Neural cell (in vitro differentiated cells): ENCODE measurements at regions not wholly inside any gene's neighbourhood (a gene's known extent, or its start where the extent isn't known, plus 50 kb on each side); places are given as distances from the start of the nearest gene placed in this dataset.

ENCODE experiments used
- H2AFZ ChIP-seq: fragments of 200-600, 300-800 bp; sonication (generic), shearing (Covaris generic); 2 replicates; pipeline ENCODE4 v1.6.0; 2014; ENCODE audit warnings: low read depth, mild to moderate bottlenecking, antibody characterized with exemption, low read length, moderate library complexity
- H3F3A ChIP-seq: fragments of 200-600 bp; shearing (Covaris generic); 2 replicates; pipeline ENCODE4 v1.6.1; 2016; ENCODE audit warnings: mild to moderate bottlenecking, moderate library complexity, mixed read lengths, antibody characterized with exemption, low read length; ENCODE audit not compliant: insufficient read depth, poor library complexity, severe bottlenecking
- H3K27ac ChIP-seq: fragments of 200-600, 300-800 bp; sonication (generic), shearing (Covaris generic); 2 replicates; pipeline ENCODE4 v1.5.1; 2014; ENCODE audit warnings: mild to moderate bottlenecking, low read length, moderate library complexity
- H3K27me3 ChIP-seq: fragments of 300-800, 200-600 bp; sonication (generic), shearing (Covaris generic); 2 replicates; pipeline ENCODE4 v1.6.0; 2014; ENCODE audit warnings: mild to moderate bottlenecking, low read depth, low read length, moderate library complexity; ENCODE audit not compliant: insufficient read depth
- H3K36me3 ChIP-seq: fragments of 300-800, 200-600 bp; sonication (generic), shearing (Covaris generic); 2 replicates; pipeline ENCODE4 v1.5.1; 2014; ENCODE audit warnings: mild to moderate bottlenecking, antibody characterized with exemption, low read length, moderate library complexity; ENCODE audit not compliant: insufficient read depth
- H3K4me2 ChIP-seq: fragments of 300-800, 200-600 bp; sonication (generic), shearing (Covaris generic); 2 replicates; pipeline ENCODE4 v1.6.0; 2014; ENCODE audit warnings: mild to moderate bottlenecking, low read length
- H3K4me3 ChIP-seq: fragments of 300-800, 200-600 bp; sonication (generic), shearing (Covaris generic); 2 replicates; pipeline ENCODE4 v1.5.1; 2014; ENCODE audit warnings: mild to moderate bottlenecking, low read length, moderate library complexity
- H3K79me2 ChIP-seq: fragments of 200-600 bp; shearing (Covaris generic); replicated peaks from 2 replicates; pipeline ENCODE4 v1.6.0; 2014; ENCODE audit warnings: mild to moderate bottlenecking, low read length, moderate library complexity; ENCODE audit not compliant: insufficient read depth
- H3K9ac ChIP-seq: fragments of 300-800, 200-600 bp; sonication (generic), shearing (Covaris generic); 2 replicates; pipeline ENCODE4 v1.6.1; 2016; ENCODE audit warnings: mild to moderate bottlenecking, low read length, mixed read lengths
- H3K9me2 ChIP-seq: fragments of 200-600 bp; shearing (Covaris generic); 2 replicates; pipeline ENCODE4 v1.6.1; 2016; ENCODE audit warnings: mild to moderate bottlenecking, low read length, mixed read lengths; ENCODE audit not compliant: insufficient read depth
- H3K9me3 ChIP-seq: fragments of 200-600, 300-800 bp; sonication (generic), shearing (Covaris generic); 2 replicates; pipeline ENCODE4 v1.6.1; 2016; ENCODE audit warnings: mild to moderate bottlenecking, mixed run types, low read length, moderate library complexity, mixed read lengths
- H4K20me1 ChIP-seq: fragments of 200-600 bp; shearing (Covaris generic); 2 replicates; pipeline ENCODE4 v1.6.1; 2016; ENCODE audit warnings: mild to moderate bottlenecking, mixed run types; ENCODE audit not compliant: insufficient read depth
- CTCF ChIP-seq: fragments of 450-650 bp; IDR thresholded peaks from 2 replicates; pipeline ENCODE4 v1.5.1; 2014; ENCODE audit warnings: antibody characterized with exemption, mild to moderate bottlenecking, moderate library complexity; ENCODE audit not compliant: poor library complexity, severe bottlenecking
- EP300 ChIP-seq: fragments of 450-650 bp; conservative IDR thresholded peaks from 2 replicates; pipeline ENCODE4 v1.6.1; 2014; ENCODE audit warnings: antibody characterized with exemption, mild to moderate bottlenecking, moderate library complexity; ENCODE audit not compliant: poor library complexity, severe bottlenecking
- EZH2 ChIP-seq: fragments of 200-600, 300-800 bp; shearing (Covaris generic), sonication (generic); IDR thresholded peaks from 2 replicates; pipeline ENCODE4 v1.6.1; 2014; ENCODE audit warnings: antibody characterized with exemption, low read length, borderline replicate concordance, mild to moderate bottlenecking; ENCODE audit not compliant: insufficient read depth, poor library complexity, severe bottlenecking
- MXI1 ChIP-seq: fragments of 450-650 bp; conservative IDR thresholded peaks from 2 replicates; pipeline ENCODE4 v1.6.1; 2014; ENCODE audit warnings: antibody characterized with exemption, mild to moderate bottlenecking; ENCODE audit not compliant: poor library complexity, severe bottlenecking
- POLR2AphosphoS5 ChIP-seq: IDR thresholded peaks from 2 replicates; pipeline ENCODE4 v1.6.1; 2012
- RAD21 ChIP-seq: fragments of 450-650 bp; conservative IDR thresholded peaks from 2 replicates; pipeline ENCODE4 v1.6.1; 2014; ENCODE audit warnings: antibody characterized with exemption, mild to moderate bottlenecking, moderate library complexity
- REST ChIP-seq: IDR thresholded peaks from 2 replicates; pipeline ENCODE4 v1.6.1; 2012; ENCODE audit warnings: borderline replicate concordance
- SMC3 ChIP-seq: fragments of 450-650 bp; conservative IDR thresholded peaks from 2 replicates; pipeline ENCODE4 v1.6.1; 2014; ENCODE audit warnings: antibody characterized with exemption, mild to moderate bottlenecking, moderate library complexity; ENCODE audit not compliant: poor library complexity
- TAF1 ChIP-seq: IDR thresholded peaks from 2 replicates; pipeline ENCODE4 v1.6.1; 2012; ENCODE audit warnings: low read depth

GRCh38 chr6:125670568-125670967 lies 78.9 kb upstream of the HEY2 start:
- TF ChIP-seq MXI1 (no peak), POLR2AphosphoS5 (peak; percentile 37), EZH2 (no peak)
- Histone ChIP-seq H3K9me3 (no peaks in the 10 kb centered on the region), H2AFZ (no peak overlapping the region), H3K79me2 (no peaks in the 10 kb centered on the region), H4K20me1 (no peaks in the 10 kb centered on the region), H3K4me2 (no peak overlapping the region), H3K9me2 (no peaks in the 10 kb centered on the region), H3K36me3 (no peaks in the 10 kb centered on the region), H3K27me3 (no peaks in the 10 kb centered on the region), H3K9ac (no peak overlapping the region), H3K27ac (no peak overlapping the region), H3K4me3 (no peak overlapping the region), H3F3A (no peaks in the 10 kb centered on the region)

- H3K4me3 ChIP-seq = no peak overlapping the region
- no peaks in the 10 kb centered on the region for H3K79me2 ChIP-seq
- no peak overlapping the region for H3K9ac ChIP-seq
- H3K4me2 ChIP-seq = no peak overlapping the region
- H3K9me2 ChIP-seq = no peaks in the 10 kb centered on the region
- H3K9me3 ChIP-seq = no peaks in the 10 kb centered on the region
- H3F3A ChIP-seq = no peaks in the 10 kb centered on the region
- H4K20me1 ChIP-seq = no peaks in the 10 kb centered on the region
- H3K27me3 ChIP-seq = no peaks in the 10 kb centered on the region
- no peaks in the 10 kb centered on the region for H3K36me3 ChIP-seq
- no peak overlapping the region for H2AFZ ChIP-seq
- TF ChIP-seq EZH2 (no peak), CTCF (no peak), TAF1 (no peak), EP300 (no peak), SMC3 (no peak), MXI1 (no peak), RAD21 (no peak), POLR2AphosphoS5 (no peak), REST (no peak)
- no peak overlapping the region for H3K27ac ChIP-seq
Measured at GRCh38 chr6:125671323-125671722, 78.1 kb upstream of the HEY2 start.

GRCh38 chr6:125674230-125674629 lies 75.2 kb upstream of the HEY2 start:
- H3K27ac ChIP-seq = no peak overlapping the region
- TF ChIP-seq REST (no peak), EZH2 (no peak), MXI1 (no peak), SMC3 (no peak), RAD21 (no peak), TAF1 (no peak), EP300 (no peak), CTCF (no peak)
- H3K27me3 ChIP-seq = no peaks in the 10 kb centered on the region
- H3F3A ChIP-seq = no peaks in the 10 kb centered on the region
- H3K9ac ChIP-seq = no peak overlapping the region
- H3K79me2 ChIP-seq = no peaks in the 10 kb centered on the region
- H4K20me1 ChIP-seq = no peaks in the 10 kb centered on the region
- no peaks in the 10 kb centered on the region for H3K9me2 ChIP-seq
- no peak overlapping the region for H3K4me3 ChIP-seq
- H3K9me3 ChIP-seq = no peaks in the 10 kb centered on the region
- H3K4me2 ChIP-seq = no peak overlapping the region
- no peaks in the 10 kb centered on the region for H3K36me3 ChIP-seq
- H2AFZ ChIP-seq = no peak overlapping the region
